ENCODE measurements at regions not wholly inside any gene's neighbourhood (a gene's known extent, or its start where the extent isn't known, plus 50 kb on each side); places are given as distances from the start of the nearest gene placed in this dataset.

- no peak for TF ChIP-seq POLR2A (IDR thresholded peaks at IDR 0.05)
- TF ChIP-seq, protein P1, sequence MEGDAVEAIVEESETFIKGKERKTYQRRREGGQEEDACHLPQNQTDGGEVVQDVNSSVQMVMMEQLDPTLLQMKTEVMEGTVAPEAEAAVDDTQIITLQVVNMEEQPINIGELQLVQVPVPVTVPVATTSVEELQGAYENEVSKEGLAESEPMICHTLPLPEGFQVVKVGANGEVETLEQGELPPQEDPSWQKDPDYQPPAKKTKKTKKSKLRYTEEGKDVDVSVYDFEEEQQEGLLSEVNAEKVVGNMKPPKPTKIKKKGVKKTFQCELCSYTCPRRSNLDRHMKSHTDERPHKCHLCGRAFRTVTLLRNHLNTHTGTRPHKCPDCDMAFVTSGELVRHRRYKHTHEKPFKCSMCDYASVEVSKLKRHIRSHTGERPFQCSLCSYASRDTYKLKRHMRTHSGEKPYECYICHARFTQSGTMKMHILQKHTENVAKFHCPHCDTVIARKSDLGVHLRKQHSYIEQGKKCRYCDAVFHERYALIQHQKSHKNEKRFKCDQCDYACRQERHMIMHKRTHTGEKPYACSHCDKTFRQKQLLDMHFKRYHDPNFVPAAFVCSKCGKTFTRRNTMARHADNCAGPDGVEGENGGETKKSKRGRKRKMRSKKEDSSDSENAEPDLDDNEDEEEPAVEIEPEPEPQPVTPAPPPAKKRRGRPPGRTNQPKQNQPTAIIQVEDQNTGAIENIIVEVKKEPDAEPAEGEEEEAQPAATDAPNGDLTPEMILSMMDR (IDR thresholded peaks at IDR 0.05) = no peak
Observed at GRCh38 chr10:117894339-117894738, 152.4 kb downstream of the RAB11FIP2 start.

Measured in lower leg skin (tissue), 3 donors.